ENCODE measurements at regions not wholly inside any gene's neighbourhood (a gene's known extent, or its start where the extent isn't known, plus 50 kb on each side); places are given as distances from the start of the nearest gene placed in this dataset.

DNA sequence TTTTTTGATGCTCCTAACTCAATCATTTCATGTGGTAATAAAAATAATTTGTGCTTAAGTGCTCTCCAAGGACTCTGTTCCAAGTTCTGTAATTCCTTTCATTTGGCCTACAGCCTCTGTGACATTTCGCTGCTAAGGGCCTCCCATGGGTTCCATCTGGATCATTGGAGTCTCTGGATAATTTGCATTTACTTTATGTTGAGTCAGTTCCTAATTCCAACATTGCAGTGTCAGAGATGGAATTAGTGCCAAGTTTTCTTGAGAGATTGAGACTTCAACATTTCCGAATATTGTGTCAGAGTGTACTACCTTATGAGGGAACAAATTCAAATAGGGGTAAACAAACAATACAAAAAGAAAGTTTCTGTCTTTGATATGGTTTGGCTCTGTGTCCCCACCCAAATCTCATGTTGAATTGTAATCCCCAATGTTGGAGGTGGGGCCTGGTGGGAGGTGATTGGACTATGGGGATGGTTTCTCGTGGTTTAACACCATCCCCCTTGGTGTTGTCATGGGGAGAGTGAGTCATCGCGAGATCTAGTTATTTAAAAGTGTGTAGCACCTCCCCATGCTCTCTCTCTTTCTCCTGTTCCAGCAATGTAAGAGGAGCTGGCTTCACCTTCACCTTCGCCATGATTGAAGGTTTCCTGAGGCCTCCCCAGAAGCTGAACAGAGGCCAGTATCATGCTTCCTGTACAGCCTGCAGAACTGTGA lies 244.1 kb upstream of the TBX18 start:
- TF ChIP-seq EZH2 (IDR thresholded peaks at IDR 0.05; ENCODE audit: borderline replicate concordance, low read length) (no peak), CTCF (conservative IDR thresholded peaks at IDR 0.05 in 1 of 2, IDR thresholded peaks at IDR 0.05 in 1 of 2; ENCODE audit: extremely low read depth in 1 of 2, insufficient read depth in 1 of 2, low read depth in 1 of 2, low read length in 2 of 2) (no peak)
